A673 (cell line): ENCODE measurements at regions not wholly inside any gene's neighbourhood (a gene's known extent, or its start where the extent isn't known, plus 50 kb on each side); places are given as distances from the start of the nearest gene placed in this dataset.

Experiments
- CTCF ChIP-seq: fragments of 300-800, 200-600 bp; sonication (generic); conservative IDR thresholded peaks from 2 replicates; pipeline ENCODE4 v1.5.1; 2017; ENCODE audit warnings: low read depth, mild to moderate bottlenecking, antibody characterized with exemption, low read length, moderate library complexity, mixed read lengths
- EZH2 ChIP-seq: fragments of 200-600 bp; sonication (generic); IDR thresholded peaks from 2 replicates; pipeline ENCODE4 v1.6.1; 2017; ENCODE audit warnings: borderline replicate concordance, low read depth, mild to moderate bottlenecking, mixed read lengths, antibody characterized with exemption, low read length; ENCODE audit not compliant: poor library complexity, severe bottlenecking

DNA sequence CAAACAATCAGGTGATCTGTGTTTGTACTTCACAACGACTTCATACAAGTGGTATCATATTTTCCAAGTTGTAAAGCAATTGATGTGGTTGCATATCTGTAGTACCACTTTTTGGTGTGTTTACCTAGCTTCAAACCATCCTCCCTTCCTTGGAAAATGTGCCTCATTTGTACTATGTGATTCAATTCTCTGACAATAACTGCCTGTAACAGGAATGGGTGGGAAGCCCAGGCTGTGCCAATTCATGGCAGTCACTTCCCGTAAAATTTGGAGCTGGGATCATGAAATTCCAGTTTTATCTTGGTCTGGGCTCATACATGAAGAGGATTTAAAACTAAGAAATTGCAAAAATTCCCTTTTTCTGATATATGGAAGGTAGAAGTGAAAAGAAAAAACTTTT is 250.1 kb downstream of the DIO2 start:
- TF ChIP-seq EZH2, result no peak
- TF ChIP-seq CTCF, result no peak
